CMK (cell line): ENCODE measurements at regions not wholly inside any gene's neighbourhood (a gene's known extent, or its start where the extent isn't known, plus 50 kb on each side); places are given as distances from the start of the nearest gene placed in this dataset.
"Not testable (repeated sequence)": the region's sequence is repeated elsewhere in the genome, so short reads cannot be mapped to it uniquely, and the experiment has no call there.

ENCODE experiments used
- DNase-seq: peaks from one replicate; pipeline ENCODE4 v3.0.0-alpha.2; 2010; ENCODE audit warnings: low read depth

DNA sequence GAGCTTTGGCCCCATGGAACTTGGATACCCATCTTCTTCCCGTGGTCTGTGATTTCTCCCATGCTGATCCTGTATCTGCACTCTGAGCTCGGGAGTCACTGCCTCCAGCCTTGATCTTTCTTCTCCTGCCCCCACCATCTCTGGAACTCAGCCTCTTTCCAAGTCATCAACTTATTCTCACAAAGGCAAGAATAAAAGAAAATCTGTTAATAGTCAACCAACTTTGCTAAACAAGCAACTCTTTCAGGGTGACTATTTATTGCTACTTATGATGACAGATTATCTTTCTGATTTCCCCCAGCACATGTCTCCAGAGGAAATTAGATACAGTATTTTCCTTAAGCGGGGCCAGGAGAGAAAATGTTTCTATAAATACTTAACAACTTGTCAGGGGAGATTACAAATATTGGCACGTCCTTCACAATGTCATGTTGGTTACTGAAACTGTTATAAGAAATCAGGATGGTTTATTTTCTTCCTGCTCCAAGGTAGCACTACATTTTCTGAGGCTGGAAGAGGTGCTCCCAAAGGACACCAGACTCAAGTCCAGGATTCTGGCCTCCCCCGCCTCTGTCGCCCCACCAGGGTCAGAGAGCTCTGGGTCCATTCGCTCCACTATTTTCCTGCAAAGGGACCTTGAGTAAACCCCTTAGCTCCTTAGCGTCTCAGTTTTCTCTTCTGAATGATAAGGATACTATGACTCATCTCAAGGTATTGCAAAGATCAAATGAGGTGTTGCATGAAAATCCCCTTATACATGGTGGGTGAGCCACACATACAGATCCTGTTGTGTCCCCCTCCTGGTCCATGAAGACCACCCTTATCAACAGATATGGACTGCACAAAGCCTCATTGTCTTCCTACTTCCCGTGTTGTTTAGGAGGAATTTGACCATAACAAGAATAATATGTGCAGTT is 205.2 kb upstream of the WSCD1 start:
- no peak for DNase-seq

DNA sequence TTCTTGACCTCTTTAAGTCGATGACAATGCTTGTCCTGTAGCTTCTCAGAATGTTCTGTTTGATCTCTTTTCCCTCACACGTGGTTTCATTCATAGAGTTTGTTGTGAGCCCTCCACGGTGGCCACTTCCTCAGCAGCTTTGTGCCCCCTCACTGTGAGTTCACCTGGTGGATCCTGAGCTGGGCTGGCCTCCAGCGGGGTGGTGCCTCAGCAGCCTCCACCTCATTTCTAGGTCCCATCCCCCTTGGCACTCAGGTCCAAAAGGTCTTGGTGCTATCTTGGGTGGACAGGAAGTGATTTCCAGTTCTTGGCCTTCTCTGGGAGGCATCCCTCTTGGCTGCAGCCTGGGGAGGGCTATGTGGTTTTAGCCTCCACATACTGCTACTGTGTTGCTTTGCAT is 203.2 kb upstream of the WSCD1 start:
- no peak for DNase-seq

DNA sequence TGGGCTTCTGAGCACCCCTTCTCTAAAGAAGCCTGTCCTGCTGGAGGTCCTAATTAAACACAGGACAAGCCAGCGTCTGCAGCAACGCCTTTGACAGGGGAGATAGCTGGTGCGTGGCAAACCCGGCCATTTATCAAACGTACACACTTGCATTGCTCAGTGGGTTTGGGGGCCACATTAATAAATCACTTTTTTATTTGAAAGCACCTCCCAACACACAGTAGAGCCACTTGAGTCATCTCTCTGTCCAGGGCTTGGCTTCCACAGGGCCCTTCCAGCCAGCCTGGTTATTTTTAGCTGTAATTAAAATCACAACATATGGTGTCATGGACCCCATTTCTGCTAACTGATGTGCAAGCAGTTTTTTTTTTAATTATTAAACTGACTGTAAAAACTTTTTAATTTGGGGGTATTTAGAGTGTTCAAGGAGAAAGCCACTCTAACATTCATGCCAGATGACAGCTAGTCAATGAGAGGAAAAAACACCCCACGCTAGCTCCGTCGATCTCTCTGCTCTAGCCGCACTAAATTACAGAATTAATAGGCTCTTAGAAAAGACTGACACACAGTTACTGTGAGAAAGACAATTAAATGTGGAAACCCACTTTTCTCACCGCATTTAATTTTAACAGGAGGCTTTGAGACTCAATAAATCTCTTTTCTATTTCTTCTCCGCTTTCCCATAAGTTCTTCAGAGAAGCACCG is 201.0 kb upstream of the WSCD1 start:
- DNase-seq, result no peak

DNA sequence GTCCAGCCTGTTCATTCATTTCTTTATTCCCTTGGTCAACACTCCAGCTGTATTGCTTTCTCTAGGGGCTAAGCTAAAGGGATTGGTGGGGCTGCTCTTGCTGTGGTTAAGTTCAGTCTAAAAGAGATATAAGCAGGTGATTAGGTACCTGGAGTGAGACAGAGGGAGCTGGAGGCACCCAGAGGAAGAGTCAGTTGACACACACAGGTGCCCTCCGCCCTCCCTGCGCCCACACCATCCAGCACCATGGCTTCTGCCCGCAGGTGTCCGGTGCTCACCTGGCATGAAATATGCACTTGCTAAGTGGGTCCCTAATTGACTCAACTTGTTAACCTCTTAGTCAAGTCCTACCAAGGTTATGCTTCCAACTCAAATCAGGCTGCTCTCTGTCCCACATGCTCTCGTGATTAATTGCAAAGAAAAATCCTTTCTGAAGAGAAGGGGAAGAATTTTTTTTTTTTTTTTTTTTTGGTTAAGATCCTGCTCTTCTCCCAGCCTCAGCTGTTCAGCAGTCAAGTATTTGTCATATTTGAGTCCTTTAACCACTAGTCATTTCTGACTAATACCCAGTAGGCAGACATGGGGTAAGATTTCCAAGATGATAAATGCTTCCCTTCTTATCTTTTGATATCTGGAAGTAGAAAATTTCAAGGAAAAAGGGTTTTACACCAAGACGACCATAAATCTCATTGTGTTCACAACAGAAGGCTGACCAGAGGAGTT is 199.8 kb upstream of the WSCD1 start:
- DNase-seq, result no peak

DNA sequence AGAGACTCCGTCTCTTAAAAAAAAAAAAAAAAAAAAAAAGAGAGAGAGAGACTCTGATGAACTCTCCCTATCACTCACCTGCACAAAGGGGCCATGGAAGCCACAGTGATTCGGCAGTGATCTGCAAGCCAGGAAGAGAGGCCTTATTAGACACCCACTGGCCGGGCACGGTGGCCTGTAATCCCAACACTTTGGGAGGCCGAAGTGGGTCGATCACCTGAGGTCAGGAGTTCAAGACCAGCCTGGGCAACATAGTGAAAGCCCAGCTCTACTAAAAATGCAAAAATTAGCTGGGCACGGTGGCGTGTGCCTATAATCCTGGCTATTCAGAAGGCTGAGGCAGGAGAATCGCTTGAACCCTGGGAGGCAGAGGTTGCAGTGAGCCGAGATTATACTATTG is 198.5 kb upstream of the WSCD1 start:
- DNase-seq, result no peak

DNA sequence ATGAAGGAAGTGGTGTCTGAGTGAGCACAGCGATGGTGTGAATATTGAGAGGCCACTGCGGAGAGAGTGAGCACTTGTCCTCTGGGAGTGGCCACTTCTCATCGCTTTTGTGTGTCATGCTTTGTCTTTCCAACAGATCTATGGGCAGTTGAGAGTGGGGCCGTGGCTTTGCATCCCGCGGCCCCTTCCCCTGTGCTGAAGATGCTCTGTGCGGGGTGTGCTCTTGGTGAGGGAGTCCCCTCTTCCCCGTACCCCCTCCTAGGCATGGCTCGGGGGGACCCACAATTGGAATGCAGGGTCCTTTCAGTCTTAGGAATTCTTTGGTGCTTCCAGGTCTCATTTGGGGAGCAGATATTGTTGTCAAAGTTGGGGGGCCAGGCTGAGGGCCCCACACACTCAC is 197.3 kb upstream of the WSCD1 start:
- no peak for DNase-seq

DNA sequence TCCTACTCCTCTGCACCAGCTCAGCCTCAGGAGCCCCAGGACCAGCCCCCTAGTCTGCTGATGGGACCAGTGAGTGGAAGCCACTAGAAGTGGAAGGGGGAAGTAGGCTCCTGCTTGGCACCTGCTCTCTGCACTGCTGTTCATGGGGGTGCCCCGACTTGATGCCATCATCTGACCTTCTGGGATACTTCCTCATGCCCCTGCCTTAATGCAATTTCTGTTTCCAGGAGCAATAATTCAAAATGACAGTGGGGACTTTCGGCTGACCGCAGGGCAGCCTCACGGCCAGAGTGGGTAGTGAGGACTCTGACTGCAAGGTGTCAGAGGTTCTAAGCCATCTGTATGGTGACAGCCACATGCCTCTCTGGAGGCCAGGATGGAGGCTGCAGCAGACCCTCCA is 196.4 kb upstream of the WSCD1 start:
- DNase-seq, result no peak

DNA sequence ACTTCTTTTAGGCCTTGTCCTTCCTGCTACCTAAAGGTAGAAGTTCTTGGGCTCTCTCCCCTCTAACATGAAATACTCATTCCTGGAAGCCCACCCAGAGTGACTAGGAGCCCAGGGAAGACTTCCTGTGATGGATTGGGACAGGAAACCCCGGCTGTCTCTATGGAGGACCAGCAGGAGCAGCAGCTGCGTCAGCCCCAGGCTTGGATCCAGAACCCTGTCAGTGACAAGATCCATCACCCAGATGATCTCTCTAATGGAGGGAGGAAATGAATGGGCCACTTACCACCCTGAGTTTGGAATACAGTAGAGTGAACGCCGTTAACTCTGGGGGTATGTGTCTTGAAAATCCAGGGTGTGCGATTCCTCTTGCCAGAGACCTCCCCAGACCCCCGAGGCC is 195.7 kb upstream of the WSCD1 start:
- no peak for DNase-seq

DNA sequence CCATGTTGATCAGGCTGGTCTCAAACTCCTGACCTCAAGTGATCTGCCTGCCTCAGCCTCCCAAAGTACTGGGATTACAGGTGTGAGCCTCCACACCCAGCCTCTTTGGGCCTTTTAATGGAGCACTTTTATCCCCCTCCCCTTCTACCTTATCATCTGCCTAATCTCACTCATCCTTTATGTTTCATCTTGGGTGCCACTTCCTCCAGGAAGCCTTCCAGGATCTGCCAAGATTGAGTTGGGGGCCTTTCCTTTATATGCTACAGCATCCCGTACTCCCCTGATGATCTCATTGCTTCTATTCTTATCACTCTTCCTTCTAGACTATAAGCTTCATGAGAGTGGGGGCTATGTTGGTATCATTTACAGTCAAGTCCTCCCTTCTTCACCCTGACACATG is 192.8 kb upstream of the WSCD1 start:
- DNase-seq, result no peak

DNA sequence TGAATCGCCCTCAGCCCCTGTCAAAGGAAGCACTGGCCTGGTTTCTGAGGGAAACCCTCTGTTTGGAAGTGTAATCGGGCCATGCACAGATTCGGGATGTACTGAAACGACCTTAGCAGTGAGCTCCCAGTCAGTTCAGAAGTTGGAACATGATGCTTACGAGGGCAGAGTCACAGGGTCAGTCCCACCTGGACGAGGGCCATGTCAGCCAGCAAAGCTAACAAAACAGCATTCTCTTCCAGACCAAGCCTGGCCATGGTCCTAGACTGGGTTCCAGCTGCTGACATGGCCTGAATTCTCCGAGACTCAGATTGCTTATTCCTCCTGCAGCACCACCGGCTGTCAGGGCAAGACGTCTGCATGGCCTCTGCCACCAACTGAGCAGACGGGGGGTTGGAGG is 192.2 kb upstream of the WSCD1 start:
- no peak for DNase-seq

DNA sequence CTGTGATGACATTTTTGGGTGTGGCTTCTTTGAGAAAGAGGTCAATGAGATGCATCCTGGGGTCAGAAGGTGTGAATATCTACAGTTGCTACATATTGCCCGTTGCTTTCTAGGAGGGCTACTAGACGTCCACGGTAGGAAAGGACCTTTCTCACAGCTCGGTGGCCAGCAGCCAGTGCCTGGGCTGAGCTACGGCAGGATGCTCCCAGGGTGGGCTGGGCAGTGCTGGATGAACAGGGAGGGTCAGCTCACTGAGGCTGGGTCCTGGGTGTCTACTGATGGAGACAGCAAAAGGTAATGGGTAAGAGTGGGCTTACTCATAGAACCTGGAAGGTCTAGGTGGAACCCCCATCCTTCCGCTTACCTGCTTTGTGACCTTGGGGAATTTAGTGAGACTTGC is 188.3 kb upstream of the WSCD1 start:
- DNase-seq, result no peak

DNA sequence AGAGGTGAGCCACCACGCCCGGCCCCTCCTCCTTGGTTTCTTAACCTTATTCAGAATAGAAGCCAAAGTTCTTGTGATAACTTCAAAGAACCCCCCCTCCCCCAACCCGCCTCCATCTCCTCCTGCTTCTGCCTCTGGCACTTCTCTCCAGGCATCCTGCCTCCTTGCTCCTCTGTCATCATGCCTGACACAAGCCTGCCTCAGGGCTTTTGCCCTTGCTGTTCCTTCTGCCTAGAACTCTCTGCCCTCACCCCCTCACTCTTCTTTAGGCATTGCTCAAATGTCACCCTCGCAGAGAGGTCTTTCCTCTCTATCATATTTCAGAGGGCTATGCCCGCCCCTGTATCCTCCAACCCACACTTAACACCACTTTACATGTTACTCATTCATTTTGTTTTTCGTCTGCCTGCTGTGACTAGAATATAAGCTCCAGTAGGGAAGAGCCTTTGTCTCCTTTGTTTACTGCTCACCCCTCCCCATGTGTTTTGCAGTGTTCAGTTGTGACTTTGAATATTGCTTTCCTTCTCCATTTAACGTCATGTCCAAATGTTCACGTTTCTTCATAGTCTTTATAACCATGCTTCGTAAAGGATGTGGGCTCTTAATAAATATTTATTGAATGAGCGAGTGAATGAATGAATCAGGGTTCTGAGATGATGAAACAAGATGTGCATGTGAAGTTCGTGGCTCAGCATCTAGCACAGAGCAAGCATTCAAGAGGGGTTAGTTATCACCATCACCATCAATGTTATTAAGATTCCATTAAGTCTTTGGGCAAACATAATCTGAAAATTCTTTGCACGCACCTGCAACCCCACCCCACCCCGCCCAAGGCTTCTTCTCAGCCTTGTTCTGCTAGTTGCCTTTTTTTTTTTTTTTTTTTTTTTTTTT is 186.2 kb upstream of the WSCD1 start:
- no peak for DNase-seq

DNA sequence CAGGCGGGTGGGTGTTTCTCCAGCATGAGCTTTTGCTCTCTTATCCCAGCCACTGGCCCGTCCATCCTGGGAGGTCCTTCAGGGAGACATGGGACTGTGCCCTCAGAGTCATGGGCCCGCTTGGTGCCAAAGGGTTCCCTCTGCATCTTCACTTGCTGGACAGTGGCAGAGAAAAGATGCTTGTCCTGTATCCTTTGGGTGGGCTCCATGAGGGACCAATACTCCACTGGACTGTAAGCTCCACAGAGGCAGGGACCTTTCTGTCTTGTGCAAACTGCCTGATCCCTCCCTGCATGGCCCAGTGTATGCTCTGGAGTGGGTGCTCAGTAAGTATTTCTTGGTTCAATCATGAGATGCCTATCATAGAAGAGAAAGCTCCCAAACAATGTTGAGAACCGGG is 184.8 kb upstream of the WSCD1 start:
- DNase-seq, result no peak

DNA sequence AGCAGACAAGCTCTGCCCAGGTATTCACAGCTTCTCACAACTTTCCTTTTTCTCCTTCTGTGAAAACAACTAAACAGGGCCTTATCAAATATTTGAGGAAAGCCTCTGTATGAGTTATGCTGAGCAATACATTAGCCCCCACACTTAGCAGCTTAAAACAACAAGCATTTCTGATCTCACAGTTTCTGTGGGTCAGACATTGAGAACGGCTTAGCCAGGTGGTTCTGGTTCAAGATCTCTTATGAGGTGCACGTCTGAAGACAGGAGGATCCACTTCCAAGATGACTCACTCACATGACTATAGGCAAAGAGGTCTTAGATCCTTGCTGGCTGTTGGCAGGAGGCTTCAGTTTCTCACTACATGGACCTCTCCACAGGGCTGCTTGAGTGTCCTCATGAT is 181.4 kb upstream of the WSCD1 start:
- DNase-seq, result no peak

DNA sequence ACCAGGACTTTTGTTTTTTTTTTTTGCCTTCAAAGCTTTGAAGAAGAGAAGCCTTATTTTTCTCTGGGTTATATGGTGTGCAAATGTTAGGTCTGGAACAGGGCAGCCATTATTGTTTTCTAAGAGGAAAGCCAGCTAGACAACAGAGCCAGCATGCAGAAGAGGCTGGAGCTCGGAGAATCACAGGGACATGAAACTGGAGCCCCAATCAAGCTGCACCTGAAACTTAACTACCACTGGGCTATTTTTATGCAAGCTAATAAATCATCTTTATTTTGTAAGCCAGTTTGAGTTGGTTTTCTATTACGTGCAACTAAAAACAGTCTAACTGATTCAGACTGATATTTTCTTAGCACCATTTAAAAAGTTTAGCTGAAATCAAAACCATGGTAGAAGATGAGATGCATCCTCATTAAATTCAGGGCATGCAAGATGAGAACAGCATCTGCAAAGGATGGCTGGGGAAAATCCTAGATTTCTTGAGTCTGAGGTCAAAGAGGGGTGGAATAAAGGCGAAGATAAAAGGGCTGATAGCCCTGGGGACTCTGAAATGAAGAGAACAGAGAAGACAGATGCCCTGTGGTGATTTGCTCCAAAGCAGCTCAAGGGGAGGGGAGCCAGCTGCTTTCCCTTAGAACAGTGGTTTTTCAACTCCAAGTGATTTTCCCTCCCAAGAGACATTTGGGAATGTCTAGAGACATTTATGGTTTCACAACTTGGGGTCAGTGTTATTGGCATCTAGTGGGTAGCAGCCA is 177.1 kb upstream of the WSCD1 start:
- DNase-seq, result no peak

DNA sequence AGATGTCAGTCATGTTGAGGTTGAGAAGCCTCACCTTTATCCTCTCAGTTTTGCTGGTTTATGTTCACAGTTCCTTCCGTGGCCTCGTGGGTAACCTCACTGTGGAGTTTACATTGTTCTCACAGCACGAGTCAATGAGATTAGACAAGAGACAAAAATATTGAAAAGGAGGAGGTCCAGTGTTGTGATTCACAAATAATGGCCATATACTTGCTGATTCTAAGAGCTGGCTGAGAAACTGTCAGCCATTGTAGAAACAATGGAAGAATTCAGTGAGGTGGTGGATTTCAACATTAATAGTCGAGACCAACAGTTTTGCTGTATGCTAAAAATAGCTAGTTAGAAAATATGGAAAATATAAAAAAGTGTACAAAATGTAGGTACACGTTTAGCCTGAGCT is 176.4 kb upstream of the WSCD1 start:
- no peak for DNase-seq

DNA sequence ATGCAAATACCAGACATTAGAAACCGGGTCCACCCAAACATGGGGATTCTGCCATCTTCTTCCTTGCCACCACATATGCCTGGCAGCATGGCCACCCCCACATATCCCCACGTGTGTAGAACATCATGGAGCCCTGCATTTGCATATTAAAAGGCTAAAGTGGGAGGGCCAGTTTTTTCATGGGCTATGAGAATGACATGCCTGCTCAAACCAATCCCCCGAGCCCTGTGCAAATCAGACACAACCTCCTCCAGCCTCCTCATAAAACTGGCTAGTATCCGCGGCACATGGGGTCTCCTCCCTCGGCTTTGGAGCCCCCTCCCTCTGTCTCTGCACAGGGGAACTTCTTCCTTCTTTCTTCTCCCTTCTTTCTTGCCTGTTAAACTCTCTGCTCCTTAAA is 174.9 kb upstream of the WSCD1 start:
- DNase-seq, result no peak

DNA sequence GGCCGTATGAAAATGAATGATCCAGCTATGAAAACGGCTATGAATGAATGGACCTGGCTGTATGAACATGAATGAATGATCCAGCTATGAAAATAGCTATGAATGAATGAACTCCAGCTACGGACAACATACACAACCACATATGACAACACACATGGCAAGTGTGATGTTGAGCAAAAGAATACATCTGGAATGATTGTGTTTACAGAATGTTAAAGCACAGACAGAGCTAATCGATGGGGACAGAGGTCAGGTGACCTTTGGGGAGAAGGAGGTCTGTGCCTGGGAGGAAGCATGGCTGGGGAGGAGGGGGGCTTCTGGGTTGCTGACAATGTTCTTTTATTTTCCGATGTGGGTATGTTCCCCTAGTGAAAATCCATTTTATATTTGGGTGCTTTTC is 174.0 kb upstream of the WSCD1 start:
- no peak for DNase-seq

DNA sequence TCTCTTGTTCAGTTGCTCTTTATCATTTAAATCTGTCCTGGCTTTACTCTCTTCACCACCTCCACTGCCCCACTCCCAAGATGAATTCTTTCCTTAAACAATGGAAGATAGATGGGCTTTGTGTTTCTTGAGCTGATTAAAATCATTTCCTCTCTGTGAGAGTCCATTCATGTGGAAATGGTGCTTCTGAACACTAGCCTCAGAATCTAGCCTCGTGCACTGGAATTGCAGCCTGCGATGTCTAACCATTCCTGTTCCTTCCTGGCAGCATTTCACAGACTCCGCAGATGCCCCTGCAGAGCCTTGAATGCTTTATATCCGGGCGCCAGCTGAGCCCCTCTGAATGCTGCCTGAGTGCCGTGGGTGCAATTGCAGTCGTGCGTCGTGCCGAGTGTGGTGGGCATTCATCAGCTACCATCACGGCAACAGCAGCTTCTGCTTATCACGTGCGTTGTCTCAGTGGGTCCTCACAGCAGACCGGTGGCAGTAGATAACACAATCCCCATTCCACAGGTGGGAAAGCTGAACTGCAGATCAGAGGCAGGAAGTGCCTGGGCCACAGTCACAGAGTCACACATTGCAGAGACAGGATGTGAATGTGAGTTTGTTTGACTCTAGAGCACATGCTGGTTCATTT is 172.8 kb upstream of the WSCD1 start:
- DNase-seq, result no peak

DNA sequence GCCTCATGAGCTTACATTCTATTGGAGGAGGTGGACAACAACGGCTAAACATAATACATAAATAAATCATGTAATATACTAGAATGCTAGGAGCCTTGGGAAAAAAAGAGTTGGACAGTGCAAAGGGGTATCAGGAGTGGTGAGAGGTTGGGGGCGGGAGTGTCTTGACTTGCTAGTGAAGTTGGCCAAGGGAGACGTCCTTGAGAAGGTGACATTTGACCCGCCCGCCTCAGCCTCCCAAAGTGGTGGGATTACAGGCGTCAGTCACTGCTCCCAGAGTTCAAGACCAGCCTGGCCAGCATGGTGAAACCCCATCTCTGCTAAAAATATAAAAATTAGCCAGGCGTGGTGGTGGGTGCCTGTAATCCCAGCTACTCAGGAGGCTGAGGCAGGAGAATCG is 172.2 kb upstream of the WSCD1 start:
- not testable (repeated sequence) for DNase-seq

DNA sequence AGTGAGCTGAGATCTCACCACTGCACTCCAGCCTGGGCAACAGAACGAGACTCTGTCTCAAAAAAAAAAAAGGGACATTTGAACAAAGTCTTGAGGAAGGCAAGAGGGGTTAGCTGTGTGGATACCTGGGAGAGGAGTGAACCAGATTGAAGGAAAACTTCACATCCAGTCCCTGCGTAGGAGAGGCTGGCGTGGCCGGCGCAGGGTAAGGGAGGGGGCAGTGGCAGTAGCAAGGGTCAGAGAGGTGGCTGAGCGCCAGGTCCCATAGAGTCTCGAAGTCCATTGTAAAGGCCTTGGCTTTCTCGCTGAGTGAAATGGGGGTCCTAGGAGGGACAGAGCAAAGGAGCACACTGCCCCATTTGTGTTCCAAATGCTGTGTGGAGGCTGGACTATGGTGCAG is 171.8 kb upstream of the WSCD1 start:
- DNase-seq, result no peak
